GM12878 (cell line): ENCODE measurements at regions not wholly inside any gene's neighbourhood (a gene's known extent, or its start where the extent isn't known, plus 50 kb on each side); places are given as distances from the start of the nearest gene placed in this dataset.

Source experiments
- BHLHE40 ChIP-seq, 2 experiments: fragments of 450-650 bp in 1 of 2; IDR thresholded peaks; 2 replicates each; pipeline ENCODE4 v1.6.1; 2011 to 2017; ENCODE audit warnings: low read depth in 2 of 2, borderline replicate concordance in 1 of 2, improper control_type of control experiment in 1 of 2, low read length in 1 of 2, mild to moderate bottlenecking in 1 of 2
- BRCA1 ChIP-seq: IDR thresholded peaks from 2 replicates; pipeline ENCODE4 v1.6.1; 2011; ENCODE audit warnings: low read depth, low read length, improper control_type of control experiment
- PML ChIP-seq: IDR thresholded peaks from 2 replicates; pipeline ENCODE4 v1.6.1; 2012; ENCODE audit warnings: low read length, inconsistent platforms
- SIX5 ChIP-seq: IDR thresholded peaks from 2 replicates; pipeline ENCODE4 v1.6.1; 2011; ENCODE audit warnings: mild to moderate bottlenecking, low read depth, low read length, moderate library complexity; ENCODE audit not compliant: severe bottlenecking
- YBX1 ChIP-seq: fragments of 450-650 bp; IDR thresholded peaks from 2 replicates; pipeline ENCODE4 v1.6.1; 2016; ENCODE audit warnings: antibody characterized with exemption
- ZNF592 ChIP-seq: fragments of 450-650 bp; IDR thresholded peaks from 2 replicates; pipeline ENCODE4 v1.6.1; 2017; ENCODE audit warnings: mild to moderate bottlenecking, moderate library complexity
- ZNF687 ChIP-seq: fragments of 450-650 bp; IDR thresholded peaks from 2 replicates; pipeline ENCODE4 v1.6.1; 2017; ENCODE audit warnings: mild to moderate bottlenecking, moderate library complexity
- ZZZ3 ChIP-seq: IDR thresholded peaks from 2 replicates; pipeline ENCODE4 v1.6.1; 2011; ENCODE audit warnings: low read depth; ENCODE audit not compliant: control insufficient read depth, insufficient read length

GRCh38 chr10:115030483-115031200 is 62.5 kb upstream of the ATRNL1 start (continued):
- TF ChIP-seq ZNF592, result no peak
- no peak for TF ChIP-seq BHLHE40 (IDR thresholded peaks at IDR 0.05; ENCODE audit: borderline replicate concordance in 1 of 2, low read depth in 2 of 2, low read length in 1 of 2)
- no peak for TF ChIP-seq PML
- TF ChIP-seq ZZZ3, result no peak
- TF ChIP-seq ZNF687, result no peak
- TF ChIP-seq YBX1, result no peak
- TF ChIP-seq BRCA1, result no peak
- no peak for TF ChIP-seq SIX5
